Stimulated activated CD8-positive, alpha-beta memory T cell treated with anti-CD3 and anti-CD28 coated beads, Interleukin-7, amount 100 ng/mL, for 24 hours (primary cell): ENCODE measurements at regions not wholly inside any gene's neighbourhood (a gene's known extent, or its start where the extent isn't known, plus 50 kb on each side); places are given as distances from the start of the nearest gene placed in this dataset.
"Not testable (repeated sequence)": the region's sequence is repeated elsewhere in the genome, so short reads cannot be mapped to it uniquely, and the experiment has no call there.

Source experiments
- DNase-seq: peaks from one replicate; pipeline ENCODE4 v3.0.0-alpha.2; 2020; ENCODE audit warnings: low read depth

DNA sequence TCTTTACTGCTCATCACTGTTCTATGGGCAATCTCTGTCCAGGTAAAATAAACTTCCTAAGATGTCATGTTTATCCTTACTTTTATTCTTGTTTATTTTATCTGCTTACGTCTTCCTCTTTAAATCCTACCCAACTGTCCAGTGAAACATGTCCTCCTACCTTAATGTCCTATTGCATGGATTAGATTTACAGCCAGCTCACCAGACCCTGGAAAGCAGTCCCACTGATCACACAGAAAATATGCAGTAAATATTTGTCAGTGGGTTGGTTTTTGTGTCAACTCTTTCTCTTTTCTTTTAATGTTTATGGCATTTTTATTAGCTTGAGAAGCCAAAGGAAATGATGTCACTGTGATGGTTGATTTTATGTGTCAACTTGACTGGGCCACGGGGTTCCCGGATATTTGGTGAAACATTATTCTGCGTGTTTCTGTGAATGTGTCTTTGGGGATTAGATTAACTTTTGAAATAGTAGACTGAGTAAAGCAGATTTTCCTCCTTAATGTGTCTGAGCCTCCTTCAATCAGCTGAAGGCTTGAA, 258.3 kb downstream of the SRGAP2C start:
- DNase-seq, result no peak

- no peak for DNase-seq
Observed at GRCh38 chr1:121444096-121444495, 259.3 kb downstream of the SRGAP2C start.

- DNase-seq, result no peak
Observed at GRCh38 chr1:121445679-121446078, 260.9 kb downstream of the SRGAP2C start.

DNA sequence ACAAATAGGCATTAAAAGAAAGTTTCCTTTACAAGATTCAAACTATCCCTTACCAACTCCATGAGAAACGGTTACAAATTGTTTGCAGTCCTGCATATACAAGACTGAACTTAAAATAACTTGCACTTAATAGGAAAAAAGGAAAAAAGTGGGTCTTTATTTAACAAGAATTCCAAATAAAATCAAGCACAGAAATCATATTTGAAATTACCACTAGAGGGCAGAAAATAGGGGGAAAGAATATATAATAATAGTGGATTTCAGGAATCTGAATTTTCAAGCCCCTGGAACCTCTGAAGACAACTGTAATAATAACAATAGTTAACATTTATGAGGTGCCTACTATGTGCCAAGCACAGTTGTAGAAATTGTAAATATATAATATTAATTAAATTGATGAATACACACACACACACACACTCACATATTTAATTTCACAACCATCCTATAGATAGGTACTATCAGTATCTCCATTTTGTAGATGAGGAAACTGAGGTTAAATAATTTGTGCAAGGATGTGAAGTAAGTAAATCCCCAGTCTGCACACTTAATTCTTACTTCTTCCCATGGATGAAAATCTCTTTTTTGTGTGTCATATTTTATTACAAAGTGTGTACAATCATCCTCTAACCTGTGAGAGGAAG, 262.6 kb downstream of the SRGAP2C start:
- not testable (repeated sequence) for DNase-seq

- DNase-seq, result not testable (repeated sequence)
Observed at GRCh38 chr1:121448064-121448463, 263.3 kb downstream of the SRGAP2C start.

- DNase-seq, result no peak
Observed at GRCh38 chr1:121448851-121449250, 264.1 kb downstream of the SRGAP2C start.

DNA sequence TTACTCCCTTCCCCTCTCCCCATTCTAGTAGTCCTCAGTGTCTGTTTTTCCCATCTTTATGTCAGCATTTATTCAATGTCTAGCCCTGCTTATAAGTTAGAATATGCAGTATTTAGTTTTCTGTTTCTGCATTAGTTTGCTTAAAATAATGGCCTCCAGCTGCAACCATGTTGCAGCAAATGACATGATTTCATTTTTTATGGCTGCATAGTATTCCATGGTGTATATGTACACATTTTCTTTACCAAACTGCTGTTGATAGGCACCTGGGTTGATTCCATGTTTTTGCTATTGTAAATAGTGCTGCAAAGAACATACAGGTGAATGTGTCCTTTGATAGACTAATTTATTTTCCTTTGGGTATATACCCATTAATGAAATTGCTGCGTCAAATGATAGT, 267.7 kb downstream of the SRGAP2C start:
- DNase-seq, result no peak

- DNase-seq, result no peak
Observed at GRCh38 chr1:121458291-121459048, 273.7 kb downstream of the SRGAP2C start.

- no peak for DNase-seq
Observed at GRCh38 chr1:121459235-121459634, 274.5 kb downstream of the SRGAP2C start.

DNA sequence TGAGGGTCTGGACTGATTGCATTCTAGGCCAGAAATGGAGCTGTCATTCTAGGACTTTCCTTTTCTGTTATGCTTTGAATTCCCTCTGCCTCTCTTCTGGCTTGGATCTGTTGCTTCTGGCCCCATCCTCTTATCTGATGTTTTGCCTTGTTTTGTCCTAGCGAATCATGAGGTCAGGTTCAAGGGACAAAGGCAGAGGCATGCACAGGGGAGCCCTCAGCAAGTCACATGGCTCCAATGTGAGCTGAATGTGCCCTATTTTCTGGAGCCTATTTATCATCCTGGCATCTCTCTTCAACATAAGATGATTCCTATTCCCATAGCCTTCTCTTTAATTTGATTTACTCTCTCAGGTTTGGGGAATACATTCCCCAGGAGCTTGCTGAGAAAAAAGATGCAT, 284.6 kb downstream of the SRGAP2C start:
- DNase-seq, result not testable (repeated sequence)

GRCh38 chr1:121470401-121470800, 285.6 kb downstream of the SRGAP2C start:
- not testable (repeated sequence) for DNase-seq

DNA sequence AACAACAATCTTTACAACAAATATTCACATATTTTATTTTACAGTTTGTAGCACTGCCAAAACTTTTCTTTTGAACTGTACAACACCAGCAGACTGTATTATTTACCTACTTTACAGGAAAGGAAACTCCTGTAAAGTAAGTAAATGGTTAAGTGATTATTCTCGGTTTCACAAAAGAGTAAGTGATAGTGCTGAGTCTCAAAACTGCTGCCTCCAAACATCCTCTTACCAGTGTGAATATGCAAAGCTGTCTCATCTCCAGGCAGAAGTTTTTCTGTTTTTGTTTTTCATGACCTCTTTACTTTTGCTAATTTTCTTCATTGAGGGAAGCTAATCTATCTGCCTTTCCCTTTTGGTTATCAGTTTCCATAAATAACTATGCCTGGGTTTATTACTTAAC, 286.7 kb downstream of the SRGAP2C start:
- no peak for DNase-seq

GRCh38 chr1:121472017-121472416, 287.2 kb downstream of the SRGAP2C start:
- DNase-seq, result no peak

GRCh38 chr1:121483234-121483633, 298.5 kb downstream of the SRGAP2C start:
- DNase-seq, result no peak

- no peak for DNase-seq
Observed at GRCh38 chr1:121483961-121484424, 299.2 kb downstream of the SRGAP2C start.

- not testable (repeated sequence) for DNase-seq
Observed at GRCh38 chr1:121494796-121495195, 310.0 kb downstream of the SRGAP2C start.

DNA sequence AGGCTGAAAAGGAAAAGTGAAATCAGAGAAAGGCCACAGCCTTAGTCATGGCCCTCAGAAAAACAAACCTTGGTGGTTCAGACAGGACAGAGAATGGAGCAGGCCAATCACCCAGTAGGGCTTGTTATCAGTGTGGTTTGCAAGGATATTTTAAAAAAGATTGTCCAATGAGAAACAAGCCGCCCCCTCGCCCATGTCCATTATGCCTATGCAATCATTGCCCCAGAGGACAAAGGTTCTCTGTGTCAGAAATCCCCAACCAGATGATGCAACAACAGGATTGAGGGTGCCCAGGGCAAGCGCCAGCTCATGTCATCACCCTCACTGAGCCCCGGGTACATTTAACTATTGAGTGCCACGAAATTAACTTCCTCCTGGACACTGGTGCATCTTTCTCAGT, 326.7 kb downstream of the SRGAP2C start:
- DNase-seq, result not testable (repeated sequence)

DNA sequence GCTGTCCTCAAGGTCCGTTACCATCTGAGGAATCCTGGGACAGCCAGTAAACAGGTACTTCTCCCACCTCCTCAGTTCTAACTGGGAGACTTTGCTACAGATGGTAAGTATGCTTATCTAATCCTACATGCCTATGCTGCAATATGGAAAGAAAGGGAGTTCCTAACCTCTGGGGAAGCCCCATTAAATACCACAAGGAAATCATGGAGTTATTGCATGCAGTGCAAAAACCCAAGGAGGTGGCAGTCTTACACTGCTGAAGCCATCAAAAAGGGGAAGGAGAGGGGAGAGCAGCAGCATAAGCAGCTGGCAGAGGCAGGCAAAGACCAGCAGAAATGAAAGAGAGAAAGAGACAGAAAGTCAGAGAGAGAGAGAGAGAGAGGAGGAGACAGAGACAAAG, 327.1 kb downstream of the SRGAP2C start:
- DNase-seq, result not testable (repeated sequence)

- no peak for DNase-seq
Observed at GRCh38 chr1:121515235-121515634, 330.5 kb downstream of the SRGAP2C start.

- no peak for DNase-seq
Observed at GRCh38 chr1:121516234-121516967, 331.6 kb downstream of the SRGAP2C start.

DNA sequence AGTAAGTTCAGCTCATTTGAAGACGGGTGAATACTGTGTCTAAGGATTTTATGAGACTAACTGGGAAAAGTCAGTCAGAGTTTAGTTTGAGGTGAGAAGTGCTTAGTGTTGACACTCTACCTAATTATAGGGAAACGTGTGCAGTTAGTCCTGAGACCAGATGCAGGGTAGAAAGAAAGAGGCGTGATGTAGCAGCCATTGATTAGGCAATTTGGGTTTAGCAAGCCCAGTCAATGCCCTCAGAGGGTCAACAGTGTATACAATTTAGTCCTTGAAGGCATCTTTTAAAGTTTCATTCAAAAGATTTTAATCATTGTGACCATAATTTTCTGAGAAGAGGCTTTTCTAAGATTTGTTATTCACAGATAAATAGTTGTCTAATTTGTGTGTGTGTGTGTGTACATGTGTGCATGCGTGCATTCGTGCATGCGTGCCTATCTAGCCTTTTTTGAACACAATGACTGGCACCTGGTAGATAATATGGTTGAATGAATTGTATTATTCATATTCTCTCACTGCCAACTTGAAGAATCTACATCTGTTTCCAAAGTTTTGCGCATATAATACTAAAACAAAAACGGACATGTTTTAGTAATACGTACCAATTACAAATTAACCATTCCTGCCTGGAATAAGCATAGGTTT, 332.9 kb downstream of the SRGAP2C start:
- no peak for DNase-seq

GRCh38 chr1:121518726-121519041, 333.9 kb downstream of the SRGAP2C start:
- DNase-seq, result no peak
